DOHH2 (cell line): ENCODE measurements at regions not wholly inside any gene's neighbourhood (a gene's known extent, or its start where the extent isn't known, plus 50 kb on each side); places are given as distances from the start of the nearest gene placed in this dataset.

Source experiments
- CTCF ChIP-seq: fragments of 200-600 bp; sonication (generic); IDR thresholded peaks from one replicate; pipeline ENCODE4 v1.5.1; 2014; ENCODE audit warnings: antibody characterized with exemption, mild to moderate bottlenecking, low read depth, low read length; ENCODE audit not compliant: poor library complexity, severe bottlenecking
- EZH2phosphoT487 ChIP-seq: fragments of 200-600 bp; sonication (generic); IDR thresholded peaks from 2 replicates; pipeline ENCODE4 v1.6.1; 2017; ENCODE audit warnings: borderline replicate concordance, mild to moderate bottlenecking, antibody characterized with exemption, low read length, moderate library complexity, mixed read lengths

GRCh38 chr1:42052072-42052699, 101.0 kb upstream of the GUCA2B start:
- no peak for TF ChIP-seq CTCF
- TF ChIP-seq EZH2phosphoT487: no peak
